Midbrain (tissue), 1 donor: ENCODE measurements at regions not wholly inside any gene's neighbourhood (a gene's known extent, or its start where the extent isn't known, plus 50 kb on each side); places are given as distances from the start of the nearest gene placed in this dataset.
"Not testable (repeated sequence)": the region's sequence is repeated elsewhere in the genome, so short reads cannot be mapped to it uniquely, and the experiment has no call there.

Experiments used
- DNase-seq: peaks from one replicate; lab custom pipeline; 2025; lab: John Stamatoyannopoulos, UW

GRCh38 chr18:14936313-14936712, 188.3 kb downstream of the ANKRD30B start:
- DNase-seq: no peak

- DNase-seq: no peak
Measured at GRCh38 chr18:14937271-14937670, 189.3 kb downstream of the ANKRD30B start.

- no peak for DNase-seq
Measured at GRCh38 chr18:14939141-14939540, 191.2 kb downstream of the ANKRD30B start.

- not testable (repeated sequence) for DNase-seq
Measured at GRCh38 chr18:14940106-14940505, 192.1 kb downstream of the ANKRD30B start.

- no peak for DNase-seq
Measured at GRCh38 chr18:14940735-14941134, 192.8 kb downstream of the ANKRD30B start.

GRCh38 chr18:14941256-14941655, 193.3 kb downstream of the ANKRD30B start:
- no peak for DNase-seq

GRCh38 chr18:14941792-14942191, 193.8 kb downstream of the ANKRD30B start:
- DNase-seq: no peak

GRCh38 chr18:14942275-14942674, 194.3 kb downstream of the ANKRD30B start:
- DNase-seq: no peak

- DNase-seq: no peak
Measured at GRCh38 chr18:14943486-14943885, 195.5 kb downstream of the ANKRD30B start.

GRCh38 chr18:14943967-14944636, 196.1 kb downstream of the ANKRD30B start:
- DNase-seq: no peak

- no peak for DNase-seq
Measured at GRCh38 chr18:14944838-14945237, 196.9 kb downstream of the ANKRD30B start.

- no peak for DNase-seq
Measured at GRCh38 chr18:14945286-14945685, 197.3 kb downstream of the ANKRD30B start.

GRCh38 chr18:14945984-14946383, 198.0 kb downstream of the ANKRD30B start:
- no peak for DNase-seq

GRCh38 chr18:14946741-14947470, 198.9 kb downstream of the ANKRD30B start:
- DNase-seq: not testable (repeated sequence)

- DNase-seq: no peak
Measured at GRCh38 chr18:14947482-14948162, 199.7 kb downstream of the ANKRD30B start.

GRCh38 chr18:14948163-14948540, 200.2 kb downstream of the ANKRD30B start:
- DNase-seq: no peak

- DNase-seq: no peak
Measured at GRCh38 chr18:14949800-14950664, 202.1 kb downstream of the ANKRD30B start.

- not testable (repeated sequence) for DNase-seq
Measured at GRCh38 chr18:14952444-14953077, 204.6 kb downstream of the ANKRD30B start.

- DNase-seq: no peak
Measured at GRCh38 chr18:14958701-14959100, 210.7 kb downstream of the ANKRD30B start.

- DNase-seq: no peak
Measured at GRCh38 chr18:14959550-14959949, 211.6 kb downstream of the ANKRD30B start.

GRCh38 chr18:14961991-14962390, 214.0 kb downstream of the ANKRD30B start:
- no peak for DNase-seq

GRCh38 chr18:14962626-14963025, 214.7 kb downstream of the ANKRD30B start:
- DNase-seq: no peak
